ENCODE measurements at regions not wholly inside any gene's neighbourhood (a gene's known extent, or its start where the extent isn't known, plus 50 kb on each side); places are given as distances from the start of the nearest gene placed in this dataset.

DNA sequence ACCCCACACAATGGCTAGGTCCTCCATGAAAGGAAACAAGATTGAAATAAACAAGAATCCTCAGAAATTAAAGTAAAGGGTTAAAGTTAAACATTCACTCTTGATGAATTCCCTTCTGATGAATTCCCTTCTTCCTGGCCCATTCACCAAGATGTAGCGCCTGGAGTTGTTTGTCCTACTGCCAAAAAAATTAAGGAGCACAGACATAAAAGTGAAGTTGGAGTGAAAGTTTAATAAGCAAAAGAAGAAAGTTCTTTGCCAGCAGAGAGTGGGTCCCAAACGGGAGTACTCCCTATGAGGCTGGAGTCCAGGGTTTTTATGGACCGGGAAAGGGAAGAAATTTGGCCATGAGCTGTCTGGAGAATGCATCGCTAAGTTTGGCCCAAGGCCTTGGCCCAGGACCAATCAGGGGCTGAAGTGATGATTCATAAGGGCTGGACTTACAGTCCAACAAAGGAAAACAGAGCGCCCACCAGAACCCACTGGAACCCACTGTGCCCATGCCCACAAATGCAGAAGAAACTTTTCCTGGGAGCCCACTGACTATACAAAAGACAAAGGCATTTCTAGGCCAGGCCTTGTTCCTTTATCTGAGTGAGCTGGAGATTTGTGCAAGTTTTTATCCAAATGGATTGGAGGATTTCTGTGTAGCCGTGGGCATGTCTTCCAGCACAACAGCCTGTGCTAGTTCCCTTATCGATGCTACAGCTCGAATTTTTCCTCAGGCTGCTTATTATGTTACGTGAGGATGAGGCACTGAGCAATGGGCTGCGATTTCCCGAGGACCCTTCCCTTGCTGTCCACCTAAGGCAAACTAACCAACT, 1561.6 kb downstream of the OTOL1 start:
- TF ChIP-seq CTCF (conservative IDR thresholded peaks at IDR 0.05 in 1 of 2, IDR thresholded peaks at IDR 0.05 in 1 of 2; ENCODE audit: low read depth in 1 of 2, low read length in 2 of 2) (no peak), EZH2 (IDR thresholded peaks at IDR 0.05; ENCODE audit: low read length, missing control alignments) (no peak)
